ENCODE measurements at regions not wholly inside any gene's neighbourhood (a gene's known extent, or its start where the extent isn't known, plus 50 kb on each side); places are given as distances from the start of the nearest gene placed in this dataset.
"Not testable (repeated sequence)": the region's sequence is repeated elsewhere in the genome, so short reads cannot be mapped to it uniquely, and the experiment has no call there.

DNA sequence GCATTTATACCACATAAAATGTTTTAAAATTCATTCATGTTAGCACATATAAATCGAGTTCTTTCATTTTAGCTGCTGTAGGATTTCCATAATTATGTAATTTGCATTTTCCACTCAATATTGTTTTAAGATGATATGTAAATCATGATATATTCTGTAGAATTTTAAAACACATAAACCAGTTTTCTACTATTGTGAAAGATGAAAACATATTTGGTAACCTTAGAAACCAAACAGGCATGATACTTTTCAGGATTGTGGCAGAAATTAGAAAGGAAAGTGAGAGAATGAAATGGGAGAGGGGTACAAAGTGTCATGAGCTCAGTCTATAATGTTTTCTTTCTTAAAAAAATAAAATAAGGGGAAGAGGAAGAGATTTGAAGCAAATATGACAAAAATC lies 269.3 kb downstream of the PPP1R3A start:
- peaks cover 4 to 7% of the 10 kb centered on the region in 2 donors for H3K9me3 Mint-ChIP-seq

DNA sequence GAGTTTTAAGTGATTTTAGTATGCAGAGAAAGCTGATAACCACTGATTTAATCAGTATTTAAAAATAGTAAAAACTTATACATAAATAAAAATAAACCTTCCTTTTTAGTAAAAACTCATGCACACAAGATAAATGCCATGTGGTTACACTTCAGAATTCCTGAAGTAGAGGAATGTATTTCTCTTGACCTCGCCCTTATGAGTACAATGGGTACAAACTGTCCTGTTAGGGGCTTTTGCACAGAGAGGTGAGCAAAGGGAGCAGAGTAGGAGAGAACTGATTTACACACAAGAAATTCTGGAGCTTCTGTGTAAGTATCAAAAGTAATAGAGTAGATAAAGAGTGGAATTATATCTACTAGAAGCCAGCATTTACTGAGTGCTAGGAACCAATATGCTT lies 279.6 kb downstream of the PPP1R3A start:
- Mint-ChIP-seq H3K9me3 (peaks cover 0 to 8% of the 10 kb centered on the region in 2 donors), H3K27me3 (no peaks in the 10 kb centered on the region), H3K36me3 (ENCODE audit: insufficient read depth) (no peaks in the 10 kb centered on the region), H3K4me3 (no peak overlapping the region), H3K4me1 (ENCODE audit: low read depth in 2 of 2) (no peaks in the 10 kb centered on the region), H3K27ac (no peak overlapping the region)
- DNase-seq (no peak), ATAC-seq (replicated peaks) (no peak)

More for the DNA sequence above, 269.3 kb downstream of the PPP1R3A start:
- no peaks in the 10 kb centered on the region for H3K4me1 Mint-ChIP-seq (ENCODE audit: low read depth in 2 of 2)
- H3K27me3 Mint-ChIP-seq: no peaks in the 10 kb centered on the region
- no peak overlapping the region for H3K27ac Mint-ChIP-seq
- DNase-seq (no peak), ATAC-seq (replicated peaks) (no peak)
- no peaks in the 10 kb centered on the region for H3K36me3 Mint-ChIP-seq (ENCODE audit: insufficient read depth)
- no peak overlapping the region for H3K4me3 Mint-ChIP-seq

DNA sequence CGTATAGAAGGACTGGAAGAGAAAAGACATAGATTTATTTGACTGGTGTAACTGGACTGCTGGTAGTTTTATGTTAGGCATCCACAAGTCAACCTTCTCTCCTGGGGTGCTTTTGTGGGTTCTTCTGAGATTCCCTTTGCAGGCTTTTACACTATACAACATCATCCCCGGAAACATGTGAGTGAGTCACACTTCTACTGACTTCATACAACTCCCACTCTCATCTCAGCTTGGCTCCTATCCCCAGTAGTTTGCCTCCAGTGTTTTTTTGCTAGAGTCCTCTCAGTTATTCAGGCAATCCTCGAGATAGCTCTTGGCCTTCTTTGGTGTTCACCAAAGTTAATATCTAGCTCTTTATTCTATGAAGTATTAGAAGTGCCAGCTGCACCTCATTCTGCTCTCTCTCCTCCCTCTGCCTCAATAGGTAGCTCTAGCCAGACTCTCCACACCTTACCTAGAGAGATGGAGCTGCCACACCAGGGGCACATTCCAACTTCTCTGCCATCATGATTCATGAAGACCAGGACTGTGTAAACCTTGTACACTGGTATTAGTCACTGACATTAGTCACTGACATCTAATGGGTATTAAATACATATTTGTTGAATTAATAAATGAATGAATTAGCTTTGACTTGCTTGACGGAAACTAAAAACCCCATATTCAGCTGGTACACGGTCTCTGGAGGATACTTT lies 281.9 kb downstream of the PPP1R3A start:
- H3K4me3 Mint-ChIP-seq: no peak overlapping the region
- ATAC-seq (replicated peaks): no peak
- H3K27me3 Mint-ChIP-seq: no peaks in the 10 kb centered on the region
- H3K9me3 Mint-ChIP-seq: peaks cover 7 to 8% of the 10 kb centered on the region in 2 donors
- no peaks in the 10 kb centered on the region for H3K4me1 Mint-ChIP-seq (ENCODE audit: low read depth in 2 of 2)
- H3K36me3 Mint-ChIP-seq (ENCODE audit: insufficient read depth): no peaks in the 10 kb centered on the region
- no peak for DNase-seq
- H3K27ac Mint-ChIP-seq: no peak overlapping the region

DNA sequence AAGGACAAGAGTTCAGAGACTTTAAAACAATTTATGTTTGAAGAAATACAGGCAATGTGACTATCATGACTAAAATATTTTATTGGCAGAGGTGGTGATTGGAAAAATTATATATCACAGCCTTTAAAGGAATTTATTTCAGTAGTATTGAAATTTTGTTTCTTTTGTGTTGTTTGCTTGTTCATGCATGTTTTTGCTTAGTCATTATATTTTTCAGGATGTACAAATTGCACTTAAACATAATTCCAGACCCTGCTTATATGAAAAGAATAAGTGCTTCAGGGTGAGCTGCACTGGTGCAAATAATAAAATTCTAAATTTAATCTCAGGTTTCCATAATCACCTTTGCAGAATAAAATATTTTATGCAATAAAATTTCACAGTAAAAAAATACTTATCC lies 283.3 kb downstream of the PPP1R3A start:
- DNase-seq (no peak), ATAC-seq (replicated peaks) (no peak)
- no peaks in the 10 kb centered on the region for H3K4me1 Mint-ChIP-seq (ENCODE audit: low read depth in 2 of 2)
- H3K27me3 Mint-ChIP-seq: no peaks in the 10 kb centered on the region
- no peak overlapping the region for H3K27ac Mint-ChIP-seq
- peaks cover 7 to 8% of the 10 kb centered on the region in 2 donors for H3K9me3 Mint-ChIP-seq
- no peak overlapping the region for H3K4me3 Mint-ChIP-seq
- H3K36me3 Mint-ChIP-seq (ENCODE audit: insufficient read depth): no peaks in the 10 kb centered on the region

DNA sequence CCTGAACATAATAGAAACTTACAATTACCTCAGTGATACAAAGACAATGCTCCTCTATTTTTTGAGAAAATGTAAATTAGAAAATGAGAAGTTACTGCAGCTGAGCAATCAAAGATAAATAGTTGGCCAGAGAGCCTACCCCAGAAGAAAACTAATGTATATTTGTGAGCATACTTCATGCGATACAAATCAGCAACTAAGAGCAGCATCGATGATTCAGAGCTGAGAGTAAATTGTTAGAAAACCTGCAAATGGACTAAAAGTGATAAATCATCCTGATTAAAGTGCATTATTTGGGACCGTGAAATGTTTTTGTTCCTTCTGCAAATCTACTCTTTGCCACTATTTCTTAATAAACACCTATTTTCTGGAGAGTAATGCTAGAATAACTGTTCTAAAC lies 285.7 kb downstream of the PPP1R3A start:
- DNase-seq (no peak), ATAC-seq (replicated peaks) (no peak)
- H3K27ac Mint-ChIP-seq: no peak overlapping the region
- H3K36me3 Mint-ChIP-seq (ENCODE audit: insufficient read depth): no peaks in the 10 kb centered on the region
- H3K4me3 Mint-ChIP-seq: no peak overlapping the region
- H3K4me1 Mint-ChIP-seq (ENCODE audit: low read depth in 2 of 2): no peaks in the 10 kb centered on the region
- H3K27me3 Mint-ChIP-seq: no peaks in the 10 kb centered on the region
- peaks cover 6 to 7% of the 10 kb centered on the region in 2 donors for H3K9me3 Mint-ChIP-seq

DNA sequence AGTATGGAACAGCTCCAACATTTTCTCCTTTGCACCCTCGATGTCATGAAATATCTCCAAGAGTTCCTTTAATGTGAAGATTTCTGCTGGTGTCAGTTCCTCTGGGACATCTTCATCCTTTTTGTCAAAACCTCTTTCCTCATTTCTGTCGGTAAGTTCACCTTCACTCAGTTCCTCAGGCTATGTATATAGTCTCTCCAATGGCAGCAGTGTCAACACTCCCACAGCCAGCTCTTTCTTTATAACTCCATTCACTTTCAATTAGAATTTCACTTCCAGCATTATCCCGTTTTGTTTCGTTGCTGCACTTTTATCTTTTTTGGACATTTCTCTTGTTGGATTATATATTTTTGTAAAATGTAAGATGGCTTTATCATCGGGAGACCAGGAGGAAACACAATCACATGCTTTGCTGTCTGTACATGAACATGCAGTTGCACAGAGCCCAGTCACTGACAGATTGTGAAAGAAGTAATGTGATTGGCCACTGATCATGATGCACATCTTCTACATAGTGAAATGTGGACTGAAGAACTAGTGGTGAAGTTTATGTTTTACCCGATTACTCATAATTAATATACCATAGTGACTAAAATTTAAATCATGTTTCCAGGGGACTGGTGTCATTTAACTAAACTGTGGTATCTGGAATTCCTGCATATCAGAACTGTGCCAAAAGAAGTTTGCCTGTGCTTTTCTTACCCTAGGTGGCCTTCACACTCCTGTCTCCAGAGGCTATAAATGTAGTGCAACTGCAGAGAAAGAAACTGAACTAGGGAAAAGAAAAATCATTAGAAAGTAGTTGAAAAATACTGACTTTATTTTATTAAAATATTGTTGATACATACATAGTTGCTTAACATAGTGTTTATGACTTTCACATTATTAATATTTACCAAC lies 289.6 kb downstream of the PPP1R3A start:
- no peaks in the 10 kb centered on the region for H3K36me3 Mint-ChIP-seq (ENCODE audit: insufficient read depth)
- no peak for DNase-seq
- no peaks in the 10 kb centered on the region for H3K4me1 Mint-ChIP-seq (ENCODE audit: low read depth in 2 of 2)
- no peak overlapping the region for H3K27ac Mint-ChIP-seq
- no peak overlapping the region for H3K4me3 Mint-ChIP-seq
- no peaks in the 10 kb centered on the region for H3K27me3 Mint-ChIP-seq
- peaks cover 7 to 9% of the 10 kb centered on the region in 2 donors for H3K9me3 Mint-ChIP-seq
- ATAC-seq (replicated peaks): no peak

DNA sequence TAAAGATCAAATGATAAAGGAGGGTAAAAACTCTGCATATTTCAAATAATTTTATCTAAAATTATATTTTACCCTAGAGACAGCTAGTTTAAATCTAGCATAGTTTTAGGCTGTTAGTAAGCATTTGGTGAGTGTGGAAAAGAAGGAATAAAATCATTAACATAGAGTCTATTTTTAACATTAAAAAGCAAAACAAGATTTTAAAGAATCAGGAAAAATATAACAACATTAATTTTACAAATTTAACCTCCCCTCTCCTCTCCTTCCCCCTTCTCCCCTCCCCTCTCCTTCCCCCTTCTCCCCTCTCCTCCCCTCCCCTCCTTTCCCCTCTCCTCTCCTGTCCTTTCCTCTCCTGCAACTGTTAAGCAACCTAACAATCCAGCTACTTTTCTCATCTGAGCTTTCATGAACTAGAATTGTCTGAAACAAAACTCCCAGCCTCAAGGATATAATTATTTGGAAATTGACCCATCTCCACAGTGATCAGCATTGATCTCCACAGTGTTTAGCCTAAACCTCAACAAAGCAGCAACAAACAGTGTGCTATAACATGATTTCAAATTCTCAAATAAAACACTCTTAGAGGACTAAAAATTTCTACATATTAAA lies 293.2 kb downstream of the PPP1R3A start:
- H3K36me3 Mint-ChIP-seq (ENCODE audit: insufficient read depth): no peaks in the 10 kb centered on the region
- H3K4me1 Mint-ChIP-seq (ENCODE audit: low read depth in 2 of 2): no peaks in the 10 kb centered on the region
- H3K9me3 Mint-ChIP-seq: peaks cover 0 to 12% of the 10 kb centered on the region in 2 donors
- no peak overlapping the region for H3K27ac Mint-ChIP-seq
- no peaks in the 10 kb centered on the region for H3K27me3 Mint-ChIP-seq
- H3K4me3 Mint-ChIP-seq: no peak overlapping the region
- DNase-seq (no peak), ATAC-seq (replicated peaks) (no peak)

DNA sequence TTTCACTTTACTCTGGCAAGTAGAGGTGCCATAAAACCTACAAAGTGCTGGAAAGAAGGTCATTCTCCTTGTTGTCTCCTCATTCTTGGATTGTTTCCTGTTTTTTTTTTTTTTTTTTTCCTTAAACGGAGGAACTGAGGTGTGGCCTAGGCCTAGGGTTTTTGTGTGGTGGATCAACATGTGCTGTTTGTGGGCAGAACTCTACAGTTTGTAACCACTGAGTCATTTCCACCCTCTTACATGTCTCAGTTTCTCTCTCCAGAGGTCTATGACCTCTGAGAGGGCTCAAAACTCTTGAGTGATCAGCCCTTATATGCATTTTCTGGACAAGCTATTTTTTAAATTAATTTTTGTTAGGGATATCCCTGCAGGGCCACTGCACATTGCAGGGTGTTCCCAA lies 296.0 kb downstream of the PPP1R3A start:
- H3K4me1 Mint-ChIP-seq (ENCODE audit: low read depth in 2 of 2): no peaks in the 10 kb centered on the region
- no peaks in the 10 kb centered on the region for H3K36me3 Mint-ChIP-seq (ENCODE audit: insufficient read depth)
- peaks cover 5 to 11% of the 10 kb centered on the region in 2 donors for H3K9me3 Mint-ChIP-seq
- H3K27me3 Mint-ChIP-seq: no peaks in the 10 kb centered on the region
- ATAC-seq (replicated peaks) (no peak), DNase-seq (no peak)
- H3K27ac Mint-ChIP-seq: no peak overlapping the region
- H3K4me3 Mint-ChIP-seq: no peak overlapping the region

DNA sequence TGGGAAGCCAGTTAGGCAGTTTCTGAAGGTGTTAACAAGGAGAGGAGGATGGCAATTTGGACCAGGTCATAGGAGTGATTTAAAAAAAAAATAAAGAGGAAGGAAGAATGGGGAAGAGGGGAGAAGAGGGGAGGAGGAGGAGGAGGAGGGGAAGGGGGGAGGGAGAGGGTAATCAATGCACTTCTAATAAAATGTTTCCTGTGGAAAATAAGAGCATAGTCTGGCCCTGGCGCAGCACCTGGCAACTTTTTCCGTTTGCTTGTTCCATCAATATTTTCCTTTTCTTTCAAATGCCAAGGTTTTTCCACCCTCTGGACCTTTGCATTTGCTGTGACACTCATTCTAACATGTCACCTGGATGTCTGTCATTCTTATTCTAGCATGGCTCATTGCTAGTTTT lies 308.2 kb downstream of the PPP1R3A start:
- ATAC-seq (replicated peaks) (no peak), DNase-seq (no peak)
- Mint-ChIP-seq H3K9me3 (peaks cover 2 to 6% of the 10 kb centered on the region in 2 donors), H3K27ac (no peak overlapping the region), H3K36me3 (ENCODE audit: insufficient read depth) (no peaks in the 10 kb centered on the region), H3K4me1 (ENCODE audit: low read depth in 2 of 2) (no peaks in the 10 kb centered on the region), H3K4me3 (no peak overlapping the region), H3K27me3 (no peaks in the 10 kb centered on the region)

DNA sequence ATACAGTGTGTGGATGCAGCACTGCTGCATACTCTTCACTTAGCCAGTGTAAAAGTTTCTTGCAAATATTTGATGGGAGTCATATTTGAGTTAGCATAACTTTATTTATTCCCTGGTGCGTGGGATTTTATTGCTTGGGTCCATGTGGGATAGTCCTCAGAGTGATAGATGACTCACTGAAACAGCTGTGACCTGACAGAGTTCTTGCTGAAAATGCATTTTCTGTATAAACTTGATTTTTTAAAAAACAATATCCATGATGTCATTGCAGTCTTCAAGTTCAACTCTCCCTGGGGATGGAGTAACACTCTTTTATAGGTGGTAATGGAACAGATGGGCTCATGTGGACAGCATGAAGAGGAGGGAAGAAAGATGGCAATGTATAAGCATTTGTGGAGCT lies 310.0 kb downstream of the PPP1R3A start:
- Mint-ChIP-seq H3K4me3 (no peak overlapping the region), H3K9me3 (peaks cover 6% of the 10 kb centered on the region in 2 donors), H3K4me1 (ENCODE audit: low read depth in 2 of 2) (no peaks in the 10 kb centered on the region), H3K36me3 (ENCODE audit: insufficient read depth) (no peaks in the 10 kb centered on the region), H3K27me3 (no peaks in the 10 kb centered on the region), H3K27ac (no peak overlapping the region)
- DNase-seq (no peak), ATAC-seq (replicated peaks) (no peak)

DNA sequence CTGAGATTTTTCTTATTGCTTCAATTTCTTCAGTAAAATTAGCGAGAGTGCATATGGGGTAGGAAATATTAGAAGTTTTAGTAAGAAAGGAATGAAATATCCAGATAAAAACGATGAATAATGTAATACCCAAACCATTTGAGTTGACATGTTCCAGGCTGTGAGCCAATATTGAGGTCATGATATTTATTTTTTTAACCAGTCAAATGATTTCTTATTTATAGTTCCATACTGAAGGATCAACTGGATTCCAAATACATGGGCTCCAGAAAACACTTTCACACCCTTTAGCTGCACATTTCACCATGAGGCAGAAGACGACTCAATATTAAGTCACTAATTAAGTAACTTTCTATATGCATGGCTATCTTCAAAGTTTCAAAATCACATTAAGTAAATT lies 312.5 kb downstream of the PPP1R3A start:
- Mint-ChIP-seq H3K9me3 (peaks cover 3 to 6% of the 10 kb centered on the region in 2 donors), H3K27me3 (no peaks in the 10 kb centered on the region), H3K27ac (no peak overlapping the region), H3K36me3 (ENCODE audit: insufficient read depth) (no peaks in the 10 kb centered on the region), H3K4me1 (ENCODE audit: low read depth in 2 of 2) (no peaks in the 10 kb centered on the region), H3K4me3 (no peak overlapping the region)
- DNase-seq: no peak
- ATAC-seq (replicated peaks): no peak

DNA sequence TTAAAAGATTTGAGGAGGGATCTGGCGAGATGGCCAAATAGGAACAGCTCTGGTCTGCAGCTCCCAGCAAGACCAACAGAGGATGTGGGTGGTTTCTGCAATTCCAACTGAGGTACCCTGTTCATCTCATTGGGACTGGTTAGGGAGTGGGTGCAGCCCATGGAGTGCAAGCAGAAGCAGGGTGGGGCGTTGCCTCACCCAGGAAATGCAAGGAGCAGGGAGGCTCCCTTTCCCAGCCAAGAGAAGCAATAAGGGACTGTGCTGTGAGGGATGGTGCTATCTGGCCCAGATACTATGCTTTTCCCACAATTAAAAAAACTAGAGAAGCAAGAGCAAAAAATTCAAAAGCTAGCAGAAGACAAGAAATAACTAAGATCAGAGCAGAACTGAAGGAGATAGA lies 318.4 kb downstream of the PPP1R3A start:
- peaks cover 3 to 16% of the 10 kb centered on the region in 2 donors for H3K9me3 Mint-ChIP-seq
- H3K4me3 Mint-ChIP-seq; H3K27ac Mint-ChIP-seq; H3K4me1 Mint-ChIP-seq (ENCODE audit: low read depth in 2 of 2); H3K27me3 Mint-ChIP-seq; H3K36me3 Mint-ChIP-seq (ENCODE audit: insufficient read depth); DNase-seq; ATAC-seq (replicated peaks): not testable (repeated sequence)

DNA sequence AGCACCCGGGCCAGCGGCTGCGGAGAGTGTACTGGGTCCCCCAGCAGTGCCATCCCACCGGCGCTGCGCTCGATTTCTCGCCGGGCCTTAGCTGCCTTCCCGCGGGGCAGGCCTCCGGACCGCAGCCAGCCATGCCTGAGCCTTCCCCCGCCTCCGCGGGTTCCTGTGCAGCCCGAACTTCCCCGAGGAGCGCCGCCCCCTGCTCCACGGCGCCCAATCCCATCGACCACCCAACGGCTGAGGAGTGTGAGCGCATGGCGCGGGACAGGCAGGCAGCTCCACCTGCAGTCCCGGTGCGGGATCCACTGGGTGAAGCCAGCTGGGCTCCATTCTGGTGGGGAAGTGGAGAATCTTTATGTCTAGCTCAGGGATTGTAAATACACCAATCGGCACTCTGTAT lies 325.4 kb downstream of the PPP1R3A start:
- not testable (repeated sequence) for H3K4me1 Mint-ChIP-seq (ENCODE audit: low read depth in 2 of 2); H3K4me3 Mint-ChIP-seq; H3K27me3 Mint-ChIP-seq; H3K36me3 Mint-ChIP-seq (ENCODE audit: insufficient read depth); DNase-seq; H3K27ac Mint-ChIP-seq; ATAC-seq (replicated peaks); H3K9me3 Mint-ChIP-seq

DNA sequence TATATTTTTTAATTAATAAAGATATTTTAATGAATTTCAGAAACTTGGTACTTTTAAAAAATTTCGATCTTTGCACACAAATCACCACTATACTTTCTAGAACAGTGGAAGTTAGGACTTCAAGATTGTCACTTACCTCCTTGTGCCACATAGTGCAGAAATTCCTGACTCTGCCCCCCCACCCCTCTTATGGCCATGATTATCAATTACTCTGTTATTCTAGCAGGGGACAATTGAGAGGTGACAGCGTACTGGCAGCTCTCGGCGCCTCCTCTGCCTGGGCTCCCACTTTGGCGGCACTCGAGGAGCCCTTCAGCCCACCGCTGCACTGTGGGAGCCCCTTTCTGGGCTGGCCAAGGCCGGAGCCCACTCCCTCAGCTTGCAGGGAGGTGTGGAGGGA lies 325.9 kb downstream of the PPP1R3A start:
- H3K27me3 Mint-ChIP-seq; H3K9me3 Mint-ChIP-seq; H3K4me1 Mint-ChIP-seq (ENCODE audit: low read depth in 2 of 2); H3K4me3 Mint-ChIP-seq; H3K36me3 Mint-ChIP-seq (ENCODE audit: insufficient read depth); ATAC-seq (replicated peaks); DNase-seq; H3K27ac Mint-ChIP-seq: not testable (repeated sequence)
